Ovary (tissue), 7 donors: ENCODE measurements at regions not wholly inside any gene's neighbourhood (a gene's known extent, or its start where the extent isn't known, plus 50 kb on each side); places are given as distances from the start of the nearest gene placed in this dataset.

Source experiments
- DNase-seq, 5 donors: peaks; one replicate each; pipeline ENCODE4 v3.0.0-alpha.2; 2019 to 2020
- H3K27ac ChIP-seq, 2 donors: fragments of 200-600 bp; one replicate each; pipeline versions ENCODE4 v1.5.1 to v1.8.0; 2019 to 2022
- H3K27me3 ChIP-seq: fragments of 200-600 bp; one replicate; pipeline ENCODE4 v1.8.0; 2022
- H3K36me3 ChIP-seq: fragments of 200-600 bp; sonication (generic); one replicate; pipeline ENCODE4 v1.5.1; 2019
- H3K4me1 ChIP-seq: one replicate; pipeline ENCODE4 v1.8.1; 2013; ENCODE audit warnings: mild to moderate bottlenecking, moderate library complexity; ENCODE audit not compliant: insufficient read depth
- H3K4me3 ChIP-seq: fragments of 200-600 bp; sonication (generic); one replicate; pipeline ENCODE4 v1.5.1; 2017
- H3K9me3 ChIP-seq, 2 donors: fragments of 200-600 bp in 1 of 2; sonication (generic) in 1 of 2; one replicate each; pipeline versions ENCODE4 v1.5.1 to v1.8.1; 2013 to 2019; ENCODE audit warnings: mild to moderate bottlenecking in 1 of 2, moderate library complexity in 1 of 2
- CTCF ChIP-seq, 3 donors: fragments of 450-650 bp in 2 of 3; fragments of 200-600 bp in 1 of 3; IDR thresholded peaks; one replicate each; pipeline versions ENCODE4 v1.5.1 to v1.8.0; 2016 to 2022; ENCODE audit warnings: antibody characterized with exemption in 3 of 3, mild to moderate bottlenecking in 1 of 3
- EP300 ChIP-seq: sonication (generic); formaldehyde crosslinking; IDR thresholded peaks from one replicate; pipeline ENCODE4 v1.6.1; 2017; ENCODE audit warnings: antibody characterized with exemption
- POLR2A ChIP-seq: fragments of 450-650 bp; IDR thresholded peaks from one replicate; pipeline ENCODE4 v1.6.1; 2017; ENCODE audit warnings: antibody characterized with exemption, mild to moderate bottlenecking, moderate library complexity
- WGBS, 3 donors: extraction: QIAGEN DNeasy Blood & Tissue Kit in 1 of 3; methylation state at CpG; one replicate each; pipeline versions ENCODE4 v1.1.5 to v1.1.7; 2013 to 2017; 5-methylcytosine and 5-hydroxymethylcytosine counted together
- intact Hi-C, 4 donors: fragments of 100-400 bp; cut with DNase I; formaldehyde crosslinking; loops; one replicate each; pipeline versions ENCODE4 v1.11.0 to v1.15.1; 2022 to 2023
- donor health status: DM: no; HTN: no; CAD: no; lungs with moderate emphysema.
- donor health status: DM: no; HTN: no; CAD: no.
- donor health status: Bipolar disorder and iron deficiency.
- donor health status: DM: no; HTN: no; CAD: no.
- donor health status: DM: yes; HTN: yes; CAD: no.

- no peaks in the 10 kb centered on the region for H3K9me3 ChIP-seq
- no peaks in the 10 kb centered on the region for H3K36me3 ChIP-seq
- no peak overlapping the region for H3K27ac ChIP-seq
- no peaks in the 10 kb centered on the region for H3K4me1 ChIP-seq
- TF ChIP-seq EP300: no peak
- no peak for TF ChIP-seq POLR2A
- TF ChIP-seq CTCF (IDR thresholded peaks at IDR 0.05): no peak
- no peak overlapping the region for H3K4me3 ChIP-seq
- 20 to 46% (median 28%) methylated on average over 3 of the region's 3 CpGs for WGBS, 3 donors
- H3K27me3 ChIP-seq: no peaks in the 10 kb centered on the region
- no peak for DNase-seq
- intact Hi-C loops: no loop called here
Observed at GRCh38 chr1:14014929-14015328, 314.9 kb downstream of the PRDM2 start.

GRCh38 chr1:14015917-14016316 lies 315.9 kb downstream of the PRDM2 start:
- WGBS, 3 donors: 52 to 68% (median 60%) methylated on average over 4 of the region's 4 CpGs
- Histone ChIP-seq H3K27me3 (no peaks in the 10 kb centered on the region), H3K4me3 (no peak overlapping the region), H3K9me3 (no peaks in the 10 kb centered on the region), H3K36me3 (no peaks in the 10 kb centered on the region), H3K4me1 (no peaks in the 10 kb centered on the region), H3K27ac (no peak overlapping the region)
- TF ChIP-seq CTCF (IDR thresholded peaks at IDR 0.05) (no peak), POLR2A (no peak), EP300 (no peak)
- no peak for DNase-seq
- intact Hi-C loops: no loop called here

- intact Hi-C loops: no loop called here
- 34 to 48% (median 37%) methylated on average over 7 of the region's 7 CpGs for WGBS, 3 donors
- Histone ChIP-seq H3K4me1 (no peaks in the 10 kb centered on the region), H3K27me3 (no peaks in the 10 kb centered on the region), H3K27ac (no peak overlapping the region), H3K36me3 (no peaks in the 10 kb centered on the region), H3K4me3 (no peak overlapping the region), H3K9me3 (no peaks in the 10 kb centered on the region)
- no peak for DNase-seq
- no peak for TF ChIP-seq CTCF (IDR thresholded peaks at IDR 0.05)
- TF ChIP-seq EP300: no peak
- TF ChIP-seq POLR2A: no peak
Observed at GRCh38 chr1:14017531-14017961, 317.6 kb downstream of the PRDM2 start.

- Histone ChIP-seq H3K9me3 (no peaks in the 10 kb centered on the region), H3K27ac (no peak overlapping the region), H3K36me3 (no peaks in the 10 kb centered on the region), H3K4me3 (no peak overlapping the region), H3K27me3 (no peaks in the 10 kb centered on the region), H3K4me1 (no peaks in the 10 kb centered on the region)
- intact Hi-C loops: no loop called here
- TF ChIP-seq CTCF (IDR thresholded peaks at IDR 0.05) (no peak), EP300 (no peak), POLR2A (no peak)
- no peak for DNase-seq
- WGBS, 3 donors: 88 to 97% (median 96%) methylated on average over 1 of the region's 1 CpG
Observed at GRCh38 chr1:14019461-14019860, 319.5 kb downstream of the PRDM2 start.

- WGBS, 3 donors: 88 to 95% (median 89%) methylated on average over 2 of the region's 2 CpGs
- no peak for TF ChIP-seq EP300
- no peak for TF ChIP-seq CTCF (IDR thresholded peaks at IDR 0.05)
- intact Hi-C loops: no loop called here
- Histone ChIP-seq H3K4me3 (no peak overlapping the region), H3K4me1 (no peaks in the 10 kb centered on the region), H3K27me3 (no peaks in the 10 kb centered on the region), H3K9me3 (no peaks in the 10 kb centered on the region), H3K36me3 (no peaks in the 10 kb centered on the region), H3K27ac (no peak overlapping the region)
- no peak for DNase-seq
Observed at GRCh38 chr1:14020006-14020405, 320.0 kb downstream of the PRDM2 start.
